ENCODE measurements at regions not wholly inside any gene's neighbourhood (a gene's known extent, or its start where the extent isn't known, plus 50 kb on each side); places are given as distances from the start of the nearest gene placed in this dataset.

DNA sequence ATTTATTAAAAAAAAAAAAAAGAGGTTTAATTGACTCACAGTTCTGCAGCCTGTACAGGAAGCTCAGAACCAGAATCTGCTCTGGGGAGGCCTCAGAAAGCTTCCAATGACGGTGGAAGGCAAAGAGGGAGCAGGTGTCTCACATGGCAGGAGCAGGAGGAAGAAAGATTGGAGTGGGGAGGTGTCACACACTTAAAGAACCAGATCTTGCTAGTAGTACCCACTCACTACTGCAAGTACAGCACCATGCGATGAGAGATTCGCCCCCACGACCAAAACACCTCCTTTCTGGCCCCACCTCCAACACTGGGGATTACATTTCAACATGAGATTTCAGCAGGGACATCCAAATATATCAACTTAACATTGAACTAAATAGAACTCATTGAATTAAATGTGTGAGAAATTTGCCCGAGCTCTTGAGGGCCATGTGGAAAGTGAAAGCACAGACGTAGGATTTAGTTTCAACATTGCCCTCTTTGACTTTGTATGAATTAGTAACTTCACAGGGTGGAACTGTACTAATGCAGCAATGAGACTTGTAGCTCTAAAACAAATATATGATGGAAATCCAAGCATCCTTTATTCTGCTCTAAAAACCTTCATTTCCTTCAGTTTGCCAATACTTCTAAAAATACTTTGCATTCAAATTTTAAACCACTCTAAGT is 628.2 kb downstream of the FAM181B start:
- TF ChIP-seq POLR2A (IDR thresholded peaks at IDR 0.05; ENCODE audit: control extremely low read depth in 1 of 2, low read depth in 2 of 2, low read length in 2 of 2) (no peak), CBX5 (IDR thresholded peaks at IDR 0.05; ENCODE audit: low read depth, low read length) (no peak), EGR1 (IDR thresholded peaks at IDR 0.05; ENCODE audit: borderline replicate concordance, low read depth, low read length) (no peak), KDM4A (IDR thresholded peaks at IDR 0.05; ENCODE audit: low read depth, low read length, severe bottlenecking) (no peak), POLR2AphosphoS5 (IDR thresholded peaks at IDR 0.05; ENCODE audit: low read depth, low read length) (no peak)
- TF ChIP-seq, protein P1, sequence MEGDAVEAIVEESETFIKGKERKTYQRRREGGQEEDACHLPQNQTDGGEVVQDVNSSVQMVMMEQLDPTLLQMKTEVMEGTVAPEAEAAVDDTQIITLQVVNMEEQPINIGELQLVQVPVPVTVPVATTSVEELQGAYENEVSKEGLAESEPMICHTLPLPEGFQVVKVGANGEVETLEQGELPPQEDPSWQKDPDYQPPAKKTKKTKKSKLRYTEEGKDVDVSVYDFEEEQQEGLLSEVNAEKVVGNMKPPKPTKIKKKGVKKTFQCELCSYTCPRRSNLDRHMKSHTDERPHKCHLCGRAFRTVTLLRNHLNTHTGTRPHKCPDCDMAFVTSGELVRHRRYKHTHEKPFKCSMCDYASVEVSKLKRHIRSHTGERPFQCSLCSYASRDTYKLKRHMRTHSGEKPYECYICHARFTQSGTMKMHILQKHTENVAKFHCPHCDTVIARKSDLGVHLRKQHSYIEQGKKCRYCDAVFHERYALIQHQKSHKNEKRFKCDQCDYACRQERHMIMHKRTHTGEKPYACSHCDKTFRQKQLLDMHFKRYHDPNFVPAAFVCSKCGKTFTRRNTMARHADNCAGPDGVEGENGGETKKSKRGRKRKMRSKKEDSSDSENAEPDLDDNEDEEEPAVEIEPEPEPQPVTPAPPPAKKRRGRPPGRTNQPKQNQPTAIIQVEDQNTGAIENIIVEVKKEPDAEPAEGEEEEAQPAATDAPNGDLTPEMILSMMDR (IDR thresholded peaks at IDR 0.05; ENCODE audit: control extremely low read depth in 1 of 3, insufficient read depth in 1 of 3, low read depth in 1 of 3, low read length in 3 of 3), result no peak
- TF ChIP-seq, protein P2, sequence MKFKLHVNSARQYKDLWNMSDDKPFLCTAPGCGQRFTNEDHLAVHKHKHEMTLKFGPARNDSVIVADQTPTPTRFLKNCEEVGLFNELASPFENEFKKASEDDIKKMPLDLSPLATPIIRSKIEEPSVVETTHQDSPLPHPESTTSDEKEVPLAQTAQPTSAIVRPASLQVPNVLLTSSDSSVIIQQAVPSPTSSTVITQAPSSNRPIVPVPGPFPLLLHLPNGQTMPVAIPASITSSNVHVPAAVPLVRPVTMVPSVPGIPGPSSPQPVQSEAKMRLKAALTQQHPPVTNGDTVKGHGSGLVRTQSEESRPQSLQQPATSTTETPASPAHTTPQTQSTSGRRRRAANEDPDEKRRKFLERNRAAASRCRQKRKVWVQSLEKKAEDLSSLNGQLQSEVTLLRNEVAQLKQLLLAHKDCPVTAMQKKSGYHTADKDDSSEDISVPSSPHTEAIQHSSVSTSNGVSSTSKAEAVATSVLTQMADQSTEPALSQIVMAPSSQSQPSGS (IDR thresholded peaks at IDR 0.05; ENCODE audit: low read length), result no peak

All from H1 (cell line).